GOT3 (cell line): ENCODE measurements at regions not wholly inside any gene's neighbourhood (a gene's known extent, or its start where the extent isn't known, plus 50 kb on each side); places are given as distances from the start of the nearest gene placed in this dataset.
"Not testable (repeated sequence)": the region's sequence is repeated elsewhere in the genome, so short reads cannot be mapped to it uniquely, and the experiment has no call there.

Source experiments
- DNase-seq: peaks from one replicate; lab custom pipeline; 2025; ENCODE audit warnings: mixed read lengths; lab: John Stamatoyannopoulos, UW

GRCh38 chr20:47865451-47865850, 80.2 kb upstream of the SULF2 start:
- no peak for DNase-seq

- DNase-seq: no peak
Measured at GRCh38 chr20:47863981-47864380, 78.7 kb upstream of the SULF2 start.

GRCh38 chr20:47863315-47863965, 78.2 kb upstream of the SULF2 start:
- DNase-seq: no peak

- DNase-seq: no peak
Measured at GRCh38 chr20:47862574-47863240, 77.4 kb upstream of the SULF2 start.

GRCh38 chr20:47861116-47861515, 75.8 kb upstream of the SULF2 start:
- no peak for DNase-seq

GRCh38 chr20:47860049-47860830, 75.0 kb upstream of the SULF2 start:
- DNase-seq: no peak

- no peak for DNase-seq
Measured at GRCh38 chr20:47859278-47859677, 74.0 kb upstream of the SULF2 start.

- no peak for DNase-seq
Measured at GRCh38 chr20:47857569-47858464, 72.5 kb upstream of the SULF2 start.

GRCh38 chr20:47857187-47857568, 71.9 kb upstream of the SULF2 start:
- DNase-seq: no peak

- no peak for DNase-seq
Measured at GRCh38 chr20:47855799-47856198, 70.5 kb upstream of the SULF2 start.

- DNase-seq: no peak
Measured at GRCh38 chr20:47854687-47855212, 69.5 kb upstream of the SULF2 start.

- no peak for DNase-seq
Measured at GRCh38 chr20:47851774-47852173, 66.5 kb upstream of the SULF2 start.

- DNase-seq: no peak
Measured at GRCh38 chr20:47850146-47850545, 64.9 kb upstream of the SULF2 start.

GRCh38 chr20:47849596-47849995, 64.3 kb upstream of the SULF2 start:
- DNase-seq: no peak

GRCh38 chr20:47849006-47849405, 63.7 kb upstream of the SULF2 start:
- DNase-seq: no peak

- not testable (repeated sequence) for DNase-seq
Measured at GRCh38 chr20:47848534-47848933, 63.3 kb upstream of the SULF2 start.

GRCh38 chr20:47847884-47848485, 62.7 kb upstream of the SULF2 start:
- no peak for DNase-seq

- DNase-seq: not testable (repeated sequence)
Measured at GRCh38 chr20:47847220-47847619, 61.9 kb upstream of the SULF2 start.

GRCh38 chr20:47846651-47847050, 61.4 kb upstream of the SULF2 start:
- not testable (repeated sequence) for DNase-seq

GRCh38 chr20:47845382-47845977, 60.2 kb upstream of the SULF2 start:
- DNase-seq: not testable (repeated sequence)

- DNase-seq: not testable (repeated sequence)
Measured at GRCh38 chr20:47844568-47844906, 59.3 kb upstream of the SULF2 start.
